Fibroblast of lung (primary cell): ENCODE measurements at regions not wholly inside any gene's neighbourhood (a gene's known extent, or its start where the extent isn't known, plus 50 kb on each side); places are given as distances from the start of the nearest gene placed in this dataset.

Experiments used
- DNase-seq, 2 donors: peaks; one replicate each; pipeline versions ENCODE4 v3.0.0 to v3.0.0-alpha.2; 2010; ENCODE audit warnings: low read depth in 2 of 2
- H2AFZ ChIP-seq: 2 replicates; pipeline ENCODE4 v1.5.1; 2012; ENCODE audit warnings: low read length, control low read depth, inconsistent platforms
- H3K27ac ChIP-seq: 2 replicates; pipeline ENCODE4 v1.5.1; 2011; ENCODE audit warnings: low read length, control low read depth; ENCODE audit not compliant: insufficient read depth
- H3K27me3 ChIP-seq: 2 replicates; pipeline ENCODE4 v1.5.1; 2011; ENCODE audit warnings: mild to moderate bottlenecking, low read length; ENCODE audit not compliant: control insufficient read depth, insufficient read depth
- H3K36me3 ChIP-seq: 2 replicates; pipeline ENCODE4 v1.5.1; 2011; ENCODE audit warnings: low read length; ENCODE audit not compliant: control insufficient read depth, insufficient read depth
- H3K4me1 ChIP-seq: 2 replicates; pipeline ENCODE4 v1.5.1; 2011; ENCODE audit warnings: low read length; ENCODE audit not compliant: control insufficient read depth, insufficient read depth; ENCODE audit errors: extremely low read depth
- H3K4me2 ChIP-seq: 2 replicates; pipeline ENCODE4 v1.5.1; 2011; ENCODE audit warnings: low read length, control low read depth; ENCODE audit not compliant: insufficient read depth; ENCODE audit errors: extremely low read depth
- H3K4me3 ChIP-seq, 4 experiments: fragments of 200-600 bp in 1 of 4; sonication (generic) in 1 of 4; replicated peaks in 1 of 4; 2 replicates each; pipeline ENCODE4 v1.5.1; 2011 to 2016; ENCODE audit warnings: low read length in 4 of 4, low read depth in 3 of 4, mild to moderate bottlenecking in 3 of 4, control low read depth in 2 of 4, inconsistent platforms in 1 of 4, mixed read lengths in 1 of 4; ENCODE audit not compliant: insufficient read depth in 1 of 4; ENCODE audit errors: control extremely low read depth in 1 of 4
- H3K79me2 ChIP-seq: 2 replicates; pipeline ENCODE4 v1.5.1; 2012; ENCODE audit warnings: mild to moderate bottlenecking, low read length, inconsistent platforms; ENCODE audit not compliant: control insufficient read depth, insufficient read depth
- H3K9ac ChIP-seq: 2 replicates; pipeline ENCODE4 v1.5.1; 2011; ENCODE audit warnings: mild to moderate bottlenecking, low read length, control low read depth; ENCODE audit not compliant: insufficient read depth
- H3K9me3 ChIP-seq: 2 replicates; pipeline ENCODE4 v1.5.1; 2012; ENCODE audit warnings: low read depth, low read length; ENCODE audit not compliant: control insufficient read depth, insufficient read depth
- H4K20me1 ChIP-seq: 2 replicates; pipeline ENCODE4 v1.5.1; 2011; ENCODE audit warnings: low read length; ENCODE audit not compliant: control insufficient read depth, insufficient read depth; ENCODE audit errors: extremely low read depth
- EZH2 ChIP-seq: IDR thresholded peaks from 2 replicates; pipeline ENCODE4 v1.5.1; 2012; ENCODE audit warnings: low read length, control low read depth, mild to moderate bottlenecking; ENCODE audit errors: missing control alignments
- TF ChIP-seq, protein P1 (sequence below), 2 donors: IDR thresholded peaks in 1 of 2; conservative IDR thresholded peaks in 1 of 2; 1 replicate in 1 of 2; 2 replicates in 1 of 2; pipeline ENCODE4 v1.5.1; 2011 to 2012; ENCODE audit warnings: low read length in 2 of 2, control low read depth in 1 of 2, inconsistent platforms in 1 of 2, low read depth in 1 of 2, mild to moderate bottlenecking in 1 of 2

- no peak for DNase-seq
- Histone ChIP-seq H4K20me1 (no peaks in the 10 kb centered on the region), H2AFZ (no peak overlapping the region), H3K27ac (no peak overlapping the region), H3K9ac (no peak overlapping the region), H3K4me3 (no peak overlapping the region), H3K4me1 (peaks cover 2% of the 10 kb centered on the region), H3K36me3 (no peaks in the 10 kb centered on the region), H3K79me2 (no peaks in the 10 kb centered on the region), H3K27me3 (no peaks in the 10 kb centered on the region), H3K4me2 (no peak overlapping the region), H3K9me3 (no peaks in the 10 kb centered on the region)
- TF ChIP-seq, protein P1, sequence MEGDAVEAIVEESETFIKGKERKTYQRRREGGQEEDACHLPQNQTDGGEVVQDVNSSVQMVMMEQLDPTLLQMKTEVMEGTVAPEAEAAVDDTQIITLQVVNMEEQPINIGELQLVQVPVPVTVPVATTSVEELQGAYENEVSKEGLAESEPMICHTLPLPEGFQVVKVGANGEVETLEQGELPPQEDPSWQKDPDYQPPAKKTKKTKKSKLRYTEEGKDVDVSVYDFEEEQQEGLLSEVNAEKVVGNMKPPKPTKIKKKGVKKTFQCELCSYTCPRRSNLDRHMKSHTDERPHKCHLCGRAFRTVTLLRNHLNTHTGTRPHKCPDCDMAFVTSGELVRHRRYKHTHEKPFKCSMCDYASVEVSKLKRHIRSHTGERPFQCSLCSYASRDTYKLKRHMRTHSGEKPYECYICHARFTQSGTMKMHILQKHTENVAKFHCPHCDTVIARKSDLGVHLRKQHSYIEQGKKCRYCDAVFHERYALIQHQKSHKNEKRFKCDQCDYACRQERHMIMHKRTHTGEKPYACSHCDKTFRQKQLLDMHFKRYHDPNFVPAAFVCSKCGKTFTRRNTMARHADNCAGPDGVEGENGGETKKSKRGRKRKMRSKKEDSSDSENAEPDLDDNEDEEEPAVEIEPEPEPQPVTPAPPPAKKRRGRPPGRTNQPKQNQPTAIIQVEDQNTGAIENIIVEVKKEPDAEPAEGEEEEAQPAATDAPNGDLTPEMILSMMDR (conservative IDR thresholded peaks at IDR 0.05 in 1 of 2, IDR thresholded peaks at IDR 0.05 in 1 of 2; ENCODE audit: low read depth in 1 of 2, low read length in 2 of 2), result no peak
- TF ChIP-seq EZH2, result no peak
Observed at GRCh38 chr7:113374955-113375354, 256.6 kb upstream of the SMIM30 start.

GRCh38 chr7:113373863-113374262, 255.5 kb upstream of the SMIM30 start:
- Histone ChIP-seq H3K4me2 (no peak overlapping the region), H3K27me3 (no peaks in the 10 kb centered on the region), H3K9me3 (no peaks in the 10 kb centered on the region), H4K20me1 (no peaks in the 10 kb centered on the region), H2AFZ (no peak overlapping the region), H3K9ac (no peak overlapping the region), H3K4me3 (no peak overlapping the region), H3K27ac (no peak overlapping the region), H3K36me3 (no peaks in the 10 kb centered on the region), H3K79me2 (no peaks in the 10 kb centered on the region), H3K4me1 (peaks cover 2% of the 10 kb centered on the region)
- TF ChIP-seq, protein P1 (conservative IDR thresholded peaks at IDR 0.05 in 1 of 2, IDR thresholded peaks at IDR 0.05 in 1 of 2; ENCODE audit: low read depth in 1 of 2, low read length in 2 of 2), result no peak
- no peak for TF ChIP-seq EZH2
- no peak for DNase-seq

DNA sequence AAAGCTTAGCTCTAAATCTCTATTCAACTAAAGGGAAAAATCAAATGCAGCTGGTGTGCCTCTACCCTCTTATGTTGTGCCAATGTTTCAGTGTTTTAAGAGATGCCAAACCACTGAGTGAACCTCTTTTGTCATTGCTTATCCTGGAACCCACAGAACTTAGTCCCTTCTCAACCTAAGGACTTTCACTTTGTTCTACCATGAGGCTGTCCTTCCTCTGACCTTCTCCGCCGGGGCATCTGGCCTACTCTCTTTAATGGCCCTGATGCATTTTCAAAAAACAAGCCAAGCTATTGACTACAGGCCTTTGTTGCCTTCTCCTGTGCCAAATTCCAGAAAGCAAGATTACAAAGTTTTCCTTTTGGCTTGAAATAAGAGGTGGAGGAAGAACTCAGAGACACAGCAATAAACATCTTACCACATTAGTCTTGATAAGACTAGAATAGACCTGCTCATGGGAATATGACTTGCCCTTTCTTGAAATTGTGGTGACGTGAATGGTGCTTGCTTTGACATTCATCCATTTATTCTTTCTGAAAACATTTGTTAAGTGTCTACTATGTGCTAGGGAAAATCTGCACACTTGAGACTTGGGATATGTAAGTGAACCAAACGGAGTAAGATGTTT, 253.2 kb upstream of the SMIM30 start:
- DNase-seq, result peak in 1 of 2 donors; percentile 46

More for the DNA sequence above, 253.2 kb upstream of the SMIM30 start:
- no peak overlapping the region for H2AFZ ChIP-seq
- H3K9me3 ChIP-seq, result no peaks in the 10 kb centered on the region
- no peaks in the 10 kb centered on the region for H3K79me2 ChIP-seq
- no peak overlapping the region for H3K4me3 ChIP-seq
- no peak overlapping the region for H3K27ac ChIP-seq
- H4K20me1 ChIP-seq, result no peaks in the 10 kb centered on the region
- peaks cover 2% of the 10 kb centered on the region for H3K4me1 ChIP-seq
- H3K36me3 ChIP-seq, result no peaks in the 10 kb centered on the region
- no peak for TF ChIP-seq EZH2
- TF ChIP-seq, protein P1 (conservative IDR thresholded peaks at IDR 0.05 in 1 of 2, IDR thresholded peaks at IDR 0.05 in 1 of 2; ENCODE audit: low read depth in 1 of 2, low read length in 2 of 2), result no peak
- no peak overlapping the region for H3K9ac ChIP-seq
- H3K4me2 ChIP-seq, result peak overlapping the region; percentile 40
- H3K27me3 ChIP-seq, result no peaks in the 10 kb centered on the region
